ENCODE measurements at regions not wholly inside any gene's neighbourhood (a gene's known extent, or its start where the extent isn't known, plus 50 kb on each side); places are given as distances from the start of the nearest gene placed in this dataset.

GRCh38 chr3:118531816-118532215 lies 502.8 kb downstream of the IGSF11 start:
- TF ChIP-seq SP1 (IDR thresholded peaks at IDR 0.05) (no peak), BHLHE40 (IDR thresholded peaks at IDR 0.05; ENCODE audit: borderline replicate concordance) (no peak), ARNT (IDR thresholded peaks at IDR 0.05) (no peak), FOXK2 (IDR thresholded peaks at IDR 0.05) (no peak), TARDBP (IDR thresholded peaks at IDR 0.05) (no peak), CTBP1 (IDR thresholded peaks at IDR 0.05; ENCODE audit: borderline replicate concordance) (no peak), L3MBTL2 (conservative IDR thresholded peaks at IDR 0.05) (no peak), ELF4 (IDR thresholded peaks at IDR 0.05) (no peak), HDGF (IDR thresholded peaks at IDR 0.05; ENCODE audit: borderline replicate concordance) (no peak), FOXM1 (IDR thresholded peaks at IDR 0.05; ENCODE audit: borderline replicate concordance) (no peak), FOXA1 (IDR thresholded peaks at IDR 0.05) (no peak), PKNOX1 (IDR thresholded peaks at IDR 0.05) (no peak), NFRKB (IDR thresholded peaks at IDR 0.05) (no peak), ZNF384 (IDR thresholded peaks at IDR 0.05) (no peak)
